HT-29 (cell line): ENCODE measurements at regions not wholly inside any gene's neighbourhood (a gene's known extent, or its start where the extent isn't known, plus 50 kb on each side); places are given as distances from the start of the nearest gene placed in this dataset.

Source experiments
- DNase-seq: peaks from one replicate; pipeline ENCODE4 v3.0.0-alpha.2; 2015; ENCODE audit warnings: low spot score

DNA sequence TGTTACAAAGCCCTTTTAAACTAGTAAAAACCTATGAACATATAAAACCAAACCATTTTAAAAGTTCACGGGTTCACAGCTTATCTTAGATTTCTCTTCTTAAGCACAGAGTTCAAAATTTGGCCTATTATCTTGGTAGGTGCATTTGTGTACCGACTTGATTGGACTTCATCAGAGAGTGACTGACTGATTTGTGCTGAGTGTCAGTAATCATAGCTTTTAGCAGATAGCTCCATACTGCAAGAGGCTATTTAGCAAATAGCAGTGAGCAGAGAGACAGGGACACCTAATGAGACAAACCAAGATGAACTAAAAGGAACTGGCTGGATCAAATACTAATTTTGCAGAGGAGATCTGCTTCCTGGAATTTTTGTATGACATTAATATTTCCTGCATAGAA lies 274.5 kb downstream of the PRR16 start:
- no peak for DNase-seq

DNA sequence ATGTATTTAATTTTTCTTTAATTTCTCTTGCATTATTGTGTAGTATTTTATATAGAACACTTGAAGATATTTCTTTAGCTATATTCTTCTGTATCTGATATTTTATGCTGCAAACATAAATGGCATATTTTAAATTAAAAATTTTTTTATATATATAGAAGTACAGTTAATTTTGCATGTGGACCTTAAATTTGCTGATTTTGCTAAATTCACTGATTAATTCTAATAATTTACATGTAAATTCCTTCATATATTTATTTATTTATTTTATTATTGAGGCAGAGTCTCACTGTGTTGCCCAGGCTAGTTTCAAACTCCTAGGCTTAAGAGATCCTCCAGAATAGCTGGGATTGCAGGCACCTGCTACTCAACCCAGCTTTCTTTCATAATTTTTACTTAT lies 276.9 kb downstream of the PRR16 start:
- DNase-seq, result no peak

DNA sequence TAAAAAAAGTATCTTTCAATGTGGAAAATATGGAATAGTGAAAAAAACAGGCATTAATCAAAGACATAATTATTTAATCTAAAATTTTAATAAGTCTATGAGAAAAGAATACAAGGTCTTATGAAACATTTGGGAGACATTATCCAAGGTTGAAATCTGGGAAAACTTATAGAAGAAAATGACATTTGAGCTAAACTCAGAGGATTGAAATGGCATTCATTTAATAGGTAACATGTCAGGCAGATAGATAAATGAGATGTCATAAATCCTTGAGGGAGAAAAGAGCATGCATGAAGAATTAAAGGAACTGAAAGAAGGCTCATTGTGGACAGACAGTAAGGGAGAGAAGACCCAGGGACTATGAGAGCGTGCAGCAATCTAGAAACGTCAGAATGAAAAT lies 284.4 kb downstream of the PRR16 start:
- DNase-seq, result no peak

DNA sequence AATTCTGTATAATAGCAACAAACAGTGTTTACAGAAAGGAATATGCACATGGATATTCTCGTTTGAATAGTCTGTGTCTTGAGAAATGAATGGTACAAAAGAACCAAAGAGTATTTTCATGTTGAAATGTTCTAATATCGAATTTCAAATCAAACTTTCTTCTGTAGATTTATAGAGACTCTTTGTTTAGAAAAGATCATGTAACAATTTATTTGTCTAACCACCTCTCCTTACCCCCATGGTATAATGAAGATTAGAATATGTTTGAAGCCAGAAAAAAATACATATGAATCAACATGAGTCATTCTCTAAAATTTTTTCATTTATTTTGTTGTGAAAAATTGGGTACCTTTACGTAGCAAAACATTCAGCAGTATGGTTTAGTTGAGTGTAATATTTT lies 285.6 kb downstream of the PRR16 start:
- no peak for DNase-seq

DNA sequence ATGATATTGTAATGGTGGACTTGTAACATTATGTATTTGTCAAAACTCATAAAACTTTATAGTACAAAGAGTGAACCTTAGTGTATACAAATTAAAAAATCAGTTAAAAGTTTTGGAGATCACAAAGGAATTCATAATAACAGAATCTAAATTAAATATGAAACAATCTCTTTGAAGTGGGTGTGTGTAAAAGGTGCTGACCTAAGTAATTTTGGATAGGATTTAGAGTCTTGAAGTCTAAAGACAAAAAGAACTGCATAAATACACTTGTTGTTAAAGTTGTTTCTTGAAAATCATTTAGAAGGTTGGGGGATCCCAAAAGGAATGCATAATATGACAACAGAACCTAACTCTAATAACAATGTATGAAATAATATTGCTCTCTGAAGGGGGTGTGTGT lies 295.5 kb downstream of the PRR16 start:
- no peak for DNase-seq

DNA sequence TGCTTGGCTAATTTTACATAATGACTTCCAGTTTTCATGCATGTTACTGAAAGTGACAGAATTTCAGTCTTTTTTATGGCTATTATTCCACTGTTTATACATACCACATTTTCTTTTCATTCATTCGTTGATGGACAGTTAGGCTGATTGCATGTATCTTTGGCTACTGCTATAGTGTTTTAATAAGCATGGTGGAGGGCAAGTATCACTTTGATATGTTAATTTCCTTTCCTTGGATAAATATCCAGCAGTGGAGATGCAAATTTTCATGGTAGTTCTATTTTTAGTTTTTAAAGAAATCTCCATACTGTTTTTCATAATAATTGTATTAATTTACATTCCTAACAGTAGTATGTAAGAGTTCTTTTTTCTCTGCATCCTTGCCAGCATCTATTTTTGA lies 297.9 kb downstream of the PRR16 start:
- DNase-seq, result no peak

DNA sequence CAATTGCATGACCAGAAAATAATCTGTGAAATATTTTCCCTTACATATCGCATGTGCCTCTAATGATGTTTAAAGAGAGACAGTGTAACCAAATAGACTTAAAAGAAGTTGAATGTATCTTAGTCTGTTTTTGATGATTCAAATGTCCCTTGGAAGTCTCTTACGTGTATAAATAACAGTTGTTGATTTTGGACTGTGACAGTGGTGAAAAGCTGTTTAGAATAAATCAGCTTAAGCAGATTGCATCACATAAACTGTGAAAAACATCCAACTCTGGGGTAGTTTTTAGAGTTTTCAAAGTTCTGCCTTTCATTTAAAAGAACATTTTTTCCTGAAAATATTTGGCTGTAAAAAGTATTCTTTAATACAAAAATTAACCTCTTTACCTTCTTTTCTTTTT lies 301.1 kb downstream of the PRR16 start:
- no peak for DNase-seq

DNA sequence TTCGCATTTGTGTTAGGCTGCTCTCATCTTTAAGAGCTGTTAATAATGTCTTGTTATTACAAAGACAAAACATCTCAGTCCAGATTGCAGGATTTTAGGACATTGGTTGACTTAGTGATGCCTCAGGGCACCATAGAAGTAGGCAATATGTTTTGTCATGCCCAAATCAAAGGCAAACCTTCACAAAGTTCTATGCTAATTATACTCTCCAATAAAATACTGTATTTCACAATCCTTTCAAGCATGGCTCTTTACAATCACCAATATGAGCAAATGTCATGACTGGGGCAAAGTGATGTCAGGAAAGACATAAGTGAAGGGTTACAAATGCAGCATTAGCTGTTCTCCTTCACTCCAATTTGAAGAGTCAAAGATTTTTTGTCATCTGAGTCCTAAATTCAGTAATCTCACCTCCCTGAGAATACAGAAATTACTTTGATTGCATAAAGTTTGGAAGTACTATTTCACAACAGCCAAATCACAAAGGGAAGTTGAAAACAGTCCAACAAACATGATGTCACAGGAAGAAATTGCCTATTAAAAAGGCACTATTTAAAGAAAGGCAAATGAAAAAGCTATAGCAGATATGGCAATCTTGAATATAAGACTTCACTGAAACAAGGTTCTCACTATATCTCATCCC lies 303.2 kb downstream of the PRR16 start:
- no peak for DNase-seq

DNA sequence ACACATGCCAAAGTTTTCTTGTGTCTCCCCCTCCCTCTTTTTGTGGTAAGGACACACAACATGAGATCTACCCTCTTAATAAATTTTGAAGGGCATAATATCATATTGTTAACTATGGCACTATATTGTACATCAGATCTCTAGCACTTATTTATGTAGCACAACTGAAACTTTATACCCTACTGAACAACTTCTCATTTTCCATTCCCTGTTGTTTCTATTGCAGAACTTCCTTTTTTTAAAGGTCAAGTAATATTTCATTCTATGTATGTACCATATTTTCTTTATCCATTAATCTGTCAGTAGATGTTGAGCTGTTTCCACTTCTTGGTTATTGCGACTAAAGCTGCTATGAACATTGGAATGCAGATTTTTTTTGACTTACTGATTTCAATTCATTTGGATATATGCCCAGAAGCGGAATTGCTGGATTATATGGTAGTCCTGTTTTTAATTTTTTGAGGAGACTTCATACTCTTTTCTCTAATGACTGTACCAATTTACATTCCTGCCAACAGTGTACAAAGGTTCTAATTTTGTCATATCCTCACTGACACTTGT lies 305.3 kb downstream of the PRR16 start:
- DNase-seq, result no peak

DNA sequence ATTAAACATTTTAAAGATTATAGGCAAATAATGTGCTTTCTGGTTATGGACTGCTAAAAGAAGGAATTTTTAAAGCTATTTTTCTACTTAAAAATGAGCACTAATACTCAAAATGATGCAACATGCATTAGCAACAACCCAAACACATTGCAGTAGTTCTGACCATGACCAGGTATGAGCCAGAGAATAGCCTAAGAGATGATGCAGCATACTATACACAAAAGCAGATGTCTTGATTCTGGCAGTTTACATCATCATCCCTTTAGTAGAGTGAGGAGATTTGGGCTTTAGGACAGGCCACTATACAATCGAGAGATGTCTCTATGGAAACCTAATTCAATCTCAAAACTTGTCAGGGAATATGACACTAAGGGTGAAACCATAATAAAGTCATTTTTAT lies 307.1 kb downstream of the PRR16 start:
- DNase-seq, result no peak

DNA sequence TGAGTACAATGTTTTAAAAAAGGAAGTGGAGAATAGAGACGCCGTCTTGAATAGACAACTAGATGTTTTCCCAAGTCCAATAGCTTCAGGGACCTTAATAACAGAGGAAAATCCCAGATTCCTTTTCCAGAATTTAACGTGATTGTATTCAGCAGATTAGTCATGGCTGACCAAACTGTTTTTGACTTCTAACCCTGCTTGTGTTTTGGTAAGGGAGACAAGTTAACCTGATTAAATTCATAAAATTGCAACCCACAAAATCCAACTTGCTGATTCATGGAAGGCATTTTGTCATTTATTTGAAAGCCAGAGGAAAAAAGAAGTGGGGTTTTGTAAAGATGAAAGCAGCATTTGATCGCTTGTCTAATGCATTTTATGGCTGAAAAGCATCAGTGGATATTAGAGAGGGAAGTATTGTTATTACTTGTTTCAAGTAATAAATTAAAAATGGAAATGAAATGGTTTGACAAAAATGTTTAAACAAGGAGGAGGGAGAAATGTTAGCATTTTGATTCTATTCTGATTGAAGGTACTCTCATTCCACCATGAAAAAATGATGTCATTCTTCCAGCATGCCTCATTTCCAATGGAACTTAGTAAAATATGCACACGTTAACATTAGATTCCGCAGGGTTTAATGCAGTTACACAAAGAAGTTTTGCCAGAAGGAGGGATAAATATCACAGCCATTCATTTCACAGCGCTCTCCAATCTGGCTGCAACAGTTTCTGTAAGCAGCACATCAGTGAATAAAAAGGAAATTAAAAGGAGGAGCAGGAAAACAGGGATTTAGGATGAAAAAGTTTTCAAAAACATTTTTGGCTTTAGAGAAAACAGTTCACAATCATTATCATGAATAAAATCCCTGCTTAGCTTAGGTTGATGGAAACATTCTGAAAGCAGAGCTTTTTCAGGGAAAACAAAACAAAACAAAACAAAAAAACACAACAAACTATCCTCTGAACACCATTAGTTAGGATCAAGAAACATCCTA lies 314.7 kb downstream of the PRR16 start:
- no peak for DNase-seq

DNA sequence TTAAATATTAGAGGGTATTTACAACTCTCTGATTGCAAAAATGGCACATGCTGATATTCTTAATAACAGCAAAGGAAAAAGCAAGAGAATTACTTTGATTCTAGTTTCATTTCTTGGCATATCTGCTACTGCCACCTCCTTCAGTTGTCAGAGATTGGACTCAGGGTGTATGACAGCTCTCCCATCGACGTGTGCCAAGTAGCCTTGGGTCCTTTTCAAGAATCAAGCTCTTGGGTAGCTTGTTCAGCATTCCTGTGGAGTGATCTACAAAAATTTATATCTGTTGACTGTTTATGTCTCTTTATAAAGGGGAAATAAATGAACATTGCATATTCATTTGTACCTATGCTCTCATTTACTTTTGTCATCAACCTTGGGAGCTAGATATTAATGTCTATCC lies 315.6 kb downstream of the PRR16 start:
- DNase-seq, result no peak

DNA sequence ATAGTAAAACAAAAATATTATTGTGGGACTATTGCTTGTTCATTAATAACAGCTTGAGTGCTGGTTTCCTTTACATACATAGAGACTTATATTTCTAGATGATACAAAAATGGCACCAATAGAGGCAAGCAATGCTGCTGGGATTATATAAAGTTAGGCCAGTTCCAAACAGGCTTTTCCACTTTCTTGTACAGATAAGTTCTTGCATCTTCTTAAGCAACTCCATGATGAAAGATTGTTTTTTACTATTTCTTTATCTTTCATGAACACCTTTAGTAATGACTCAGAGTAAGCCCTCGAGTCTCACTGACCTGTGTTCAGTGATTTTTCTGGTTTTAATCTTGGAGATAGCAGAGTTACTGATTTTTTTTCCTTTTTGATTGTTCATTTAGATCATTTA lies 324.4 kb downstream of the PRR16 start:
- DNase-seq, result no peak

DNA sequence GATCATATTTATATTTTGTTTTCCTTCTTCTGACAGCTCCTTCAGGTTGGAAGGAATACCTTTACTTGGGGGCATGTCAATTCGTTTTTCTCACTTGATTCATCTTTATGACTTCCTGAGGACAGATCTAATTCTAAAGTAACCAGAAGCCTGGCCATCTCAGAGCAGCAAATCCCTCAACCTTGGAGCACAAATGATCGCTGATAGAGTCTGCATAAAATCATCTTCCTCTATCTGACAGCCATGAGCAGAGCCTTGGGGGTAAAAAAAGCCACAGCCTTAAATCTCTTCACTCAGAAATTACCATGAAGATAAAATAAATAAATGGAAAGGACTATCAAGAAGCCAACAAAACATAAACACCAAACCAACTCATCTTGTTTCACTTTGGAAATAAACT lies 325.8 kb downstream of the PRR16 start:
- DNase-seq, result no peak

DNA sequence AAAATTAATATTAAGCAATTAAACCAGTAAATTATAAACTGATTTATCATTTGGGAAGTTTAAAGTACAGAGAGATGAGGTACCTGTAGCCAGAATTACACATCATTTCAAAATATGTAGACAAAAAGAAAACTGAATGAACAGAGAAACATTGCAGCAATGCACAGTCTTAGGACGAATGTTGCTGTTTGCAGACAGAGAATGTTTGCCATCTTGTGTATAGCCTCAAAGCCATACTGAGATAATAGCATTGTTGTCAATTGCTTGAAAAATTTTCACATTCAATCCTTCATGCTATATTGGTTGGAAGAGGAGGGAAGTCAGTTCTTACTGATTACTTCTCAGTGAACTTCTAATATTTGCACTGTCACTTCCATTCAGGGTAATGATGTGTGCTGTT lies 326.2 kb downstream of the PRR16 start:
- no peak for DNase-seq

DNA sequence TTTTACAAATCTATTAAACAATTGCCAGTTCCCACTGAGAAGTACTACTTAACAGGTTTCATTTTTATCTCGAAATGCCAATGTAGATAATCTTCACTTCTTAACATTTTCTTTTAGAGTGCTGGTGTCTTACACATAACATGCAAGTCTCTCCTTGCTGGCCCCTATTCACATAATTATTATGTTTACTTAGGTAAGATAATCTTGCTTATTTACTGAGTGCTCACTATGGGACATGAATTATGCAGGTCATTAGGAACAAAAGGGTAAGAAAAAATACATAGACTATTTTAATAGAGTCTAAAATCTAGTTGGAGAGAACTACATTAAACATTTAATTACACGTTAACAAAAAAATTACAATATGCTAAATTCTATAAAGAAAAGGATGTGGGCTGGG lies 328.4 kb downstream of the PRR16 start:
- DNase-seq, result no peak

DNA sequence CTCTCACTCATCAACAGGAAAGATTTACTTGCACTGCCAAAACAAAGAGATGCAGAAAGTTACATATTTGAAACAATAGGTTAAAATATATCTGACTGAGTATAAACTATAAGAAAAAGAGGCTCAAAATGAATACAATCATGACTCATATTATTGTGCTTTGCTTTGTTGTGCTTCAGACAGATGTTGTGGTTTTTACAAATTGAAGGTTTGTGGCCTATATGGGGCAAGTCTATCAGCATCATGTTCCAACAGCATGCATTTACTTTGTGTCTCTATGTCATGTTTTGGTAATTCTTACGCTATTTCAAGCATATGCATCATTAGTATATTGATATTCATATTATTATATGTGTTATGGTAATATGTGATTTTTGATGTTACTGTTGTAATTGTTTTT lies 330.0 kb downstream of the PRR16 start:
- no peak for DNase-seq

DNA sequence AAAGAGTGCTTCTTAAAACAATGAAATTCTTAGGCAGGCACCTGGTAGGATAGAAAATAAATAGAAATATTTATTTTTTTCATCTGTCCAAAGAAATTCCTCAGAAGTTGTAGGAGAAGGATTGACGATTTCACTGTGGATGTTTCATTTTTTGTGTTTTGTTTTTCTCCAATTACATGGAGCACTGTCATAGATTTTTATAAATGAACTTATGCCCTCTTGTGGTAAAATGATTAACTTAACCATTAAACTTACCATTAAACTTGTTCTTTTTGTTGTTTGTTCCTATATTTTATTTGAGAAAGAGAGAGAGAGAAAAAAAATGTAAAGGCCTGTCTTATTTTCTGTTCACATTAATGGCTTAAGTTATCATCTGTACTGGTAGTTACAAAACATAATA lies 339.2 kb downstream of the PRR16 start:
- no peak for DNase-seq

DNA sequence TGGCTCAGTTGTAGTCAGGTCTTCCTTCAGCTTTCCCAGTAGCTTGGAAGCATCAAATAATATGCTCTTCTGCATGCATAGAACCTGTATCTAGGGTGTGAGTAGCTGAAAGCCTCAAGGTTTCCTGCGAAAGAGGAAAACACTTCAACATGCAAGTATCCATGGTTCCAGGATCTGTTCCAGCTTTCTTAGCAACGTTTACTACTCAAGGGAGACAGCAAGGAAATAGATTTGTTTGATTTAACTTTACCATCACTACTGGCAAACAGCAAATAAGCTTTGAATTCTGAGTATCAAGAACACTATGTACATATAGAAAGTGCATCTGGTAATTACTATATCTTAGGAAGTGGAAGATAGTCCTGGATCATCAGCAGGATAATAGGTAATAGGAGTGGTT lies 341.0 kb downstream of the PRR16 start:
- no peak for DNase-seq

DNA sequence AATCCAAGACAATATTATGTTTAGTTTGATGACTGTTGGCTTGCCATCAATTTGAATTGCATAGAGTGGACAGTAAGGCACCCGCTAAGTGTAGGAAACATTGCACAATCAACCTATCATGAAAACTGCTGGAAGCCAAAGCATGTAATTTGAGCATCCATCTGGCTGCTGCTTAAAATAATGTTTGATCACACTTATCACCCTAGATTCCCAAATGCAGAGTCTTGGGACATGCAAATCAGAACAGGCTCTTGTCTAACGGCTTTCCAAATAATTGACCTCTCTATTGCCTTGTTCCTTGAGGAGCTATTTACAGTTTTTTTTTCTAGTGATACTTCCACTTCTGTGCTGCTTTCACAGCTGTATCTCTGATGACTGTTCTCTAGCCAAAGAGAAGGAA lies 342.1 kb downstream of the PRR16 start:
- no peak for DNase-seq

DNA sequence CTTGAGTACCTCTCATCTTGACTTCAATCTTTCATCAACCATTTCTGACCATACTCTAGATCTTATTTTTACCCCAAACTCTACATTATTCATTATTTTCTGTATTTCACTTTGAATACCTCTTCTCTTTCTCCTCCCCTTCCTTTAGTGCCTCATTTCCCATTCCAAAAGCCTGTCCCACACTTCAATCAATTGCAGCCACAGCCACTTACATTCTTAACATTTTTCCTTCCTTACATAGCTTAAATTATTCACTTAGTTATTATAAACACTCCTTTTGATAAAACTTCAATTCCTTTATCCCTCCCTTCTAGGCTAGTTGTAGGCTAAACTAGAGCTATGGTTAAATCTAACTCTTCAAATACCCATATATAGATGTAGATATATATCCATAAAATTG lies 344.0 kb downstream of the PRR16 start:
- no peak for DNase-seq

DNA sequence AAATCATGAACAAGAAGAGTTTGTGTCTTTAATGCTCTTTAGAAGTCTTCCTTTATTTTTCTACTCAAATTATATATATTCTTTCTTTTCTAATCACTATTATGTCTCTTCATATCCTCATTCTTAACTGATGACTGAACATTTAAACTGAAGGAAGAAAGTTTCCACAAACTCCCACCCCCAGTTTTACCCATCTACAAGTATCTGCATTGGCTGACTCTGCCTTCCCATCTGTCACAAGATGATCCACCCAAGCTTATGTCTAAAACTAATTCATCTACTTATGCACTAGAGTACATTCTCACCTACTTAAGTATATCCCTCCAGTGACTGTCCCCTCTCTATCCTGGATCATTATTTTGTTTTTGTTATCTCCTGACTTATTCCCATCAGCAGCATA lies 344.5 kb downstream of the PRR16 start:
- DNase-seq, result no peak

DNA sequence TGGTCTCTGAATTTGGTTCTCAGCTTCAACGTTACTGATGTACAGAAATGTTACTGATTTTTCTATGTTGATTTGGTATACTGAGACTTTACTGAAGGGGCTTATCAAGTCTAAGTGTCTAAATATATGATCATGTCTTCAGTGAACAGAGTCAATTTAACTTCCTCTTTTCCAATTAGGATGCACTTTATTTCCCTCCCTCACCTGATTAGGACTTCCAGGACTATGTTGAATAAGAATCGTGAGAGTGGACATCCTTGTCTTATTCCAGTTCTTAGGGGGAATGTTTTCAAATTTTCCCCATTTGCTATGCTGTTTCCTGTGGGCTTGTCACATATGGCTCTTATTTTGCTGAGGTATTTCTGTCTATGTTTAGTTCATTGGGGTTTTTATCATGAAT lies 349.5 kb downstream of the PRR16 start:
- no peak for DNase-seq
